ENCODE measurements at regions not wholly inside any gene's neighbourhood (a gene's known extent, or its start where the extent isn't known, plus 50 kb on each side); places are given as distances from the start of the nearest gene placed in this dataset.

DNA sequence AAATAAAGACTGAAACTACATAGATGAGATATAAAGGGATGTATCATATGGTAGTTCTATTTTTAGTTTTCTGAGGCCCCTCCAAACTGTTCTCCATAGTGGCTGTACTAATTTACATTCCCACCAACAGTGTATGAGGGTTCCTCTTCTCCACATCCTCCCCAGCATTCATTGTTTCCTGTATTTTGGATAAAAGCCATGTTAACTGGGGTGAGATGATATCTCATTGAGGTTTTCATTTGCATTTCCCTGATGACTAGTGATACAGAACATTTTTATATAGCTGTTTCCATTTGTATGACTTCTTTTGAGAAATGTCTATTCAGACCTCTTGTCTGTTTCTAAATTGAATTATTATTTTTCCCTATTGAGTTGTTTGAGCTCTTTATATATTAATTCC lies 229.3 kb downstream of the RFPL4B start:
- TF ChIP-seq, protein P1, sequence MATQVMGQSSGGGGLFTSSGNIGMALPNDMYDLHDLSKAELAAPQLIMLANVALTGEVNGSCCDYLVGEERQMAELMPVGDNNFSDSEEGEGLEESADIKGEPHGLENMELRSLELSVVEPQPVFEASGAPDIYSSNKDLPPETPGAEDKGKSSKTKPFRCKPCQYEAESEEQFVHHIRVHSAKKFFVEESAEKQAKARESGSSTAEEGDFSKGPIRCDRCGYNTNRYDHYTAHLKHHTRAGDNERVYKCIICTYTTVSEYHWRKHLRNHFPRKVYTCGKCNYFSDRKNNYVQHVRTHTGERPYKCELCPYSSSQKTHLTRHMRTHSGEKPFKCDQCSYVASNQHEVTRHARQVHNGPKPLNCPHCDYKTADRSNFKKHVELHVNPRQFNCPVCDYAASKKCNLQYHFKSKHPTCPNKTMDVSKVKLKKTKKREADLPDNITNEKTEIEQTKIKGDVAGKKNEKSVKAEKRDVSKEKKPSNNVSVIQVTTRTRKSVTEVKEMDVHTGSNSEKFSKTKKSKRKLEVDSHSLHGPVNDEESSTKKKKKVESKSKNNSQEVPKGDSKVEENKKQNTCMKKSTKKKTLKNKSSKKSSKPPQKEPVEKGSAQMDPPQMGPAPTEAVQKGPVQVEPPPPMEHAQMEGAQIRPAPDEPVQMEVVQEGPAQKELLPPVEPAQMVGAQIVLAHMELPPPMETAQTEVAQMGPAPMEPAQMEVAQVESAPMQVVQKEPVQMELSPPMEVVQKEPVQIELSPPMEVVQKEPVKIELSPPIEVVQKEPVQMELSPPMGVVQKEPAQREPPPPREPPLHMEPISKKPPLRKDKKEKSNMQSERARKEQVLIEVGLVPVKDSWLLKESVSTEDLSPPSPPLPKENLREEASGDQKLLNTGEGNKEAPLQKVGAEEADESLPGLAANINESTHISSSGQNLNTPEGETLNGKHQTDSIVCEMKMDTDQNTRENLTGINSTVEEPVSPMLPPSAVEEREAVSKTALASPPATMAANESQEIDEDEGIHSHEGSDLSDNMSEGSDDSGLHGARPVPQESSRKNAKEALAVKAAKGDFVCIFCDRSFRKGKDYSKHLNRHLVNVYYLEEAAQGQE (IDR thresholded peaks at IDR 0.05; ENCODE audit: insufficient read depth in 1 of 2, low read depth in 2 of 2, low read length in 2 of 2): no peak
- TF ChIP-seq POLR2AphosphoS5 (IDR thresholded peaks at IDR 0.05; ENCODE audit: low read depth, low read length): no peak
